GM23338 (cell line): ENCODE measurements at regions not wholly inside any gene's neighbourhood (a gene's known extent, or its start where the extent isn't known, plus 50 kb on each side); places are given as distances from the start of the nearest gene placed in this dataset.
A peak's percentile ranks its signal among the peaks of the same experiment; 100 is the strongest.

ENCODE experiments used
- ATAC-seq: fragments of 200-7000 bp; cut with Tn5 transposase; 3 replicates; pipeline ENCODE4 v1.9.1; 2020
- DNase-seq: peaks from one replicate; pipeline ENCODE4 v3.0.0-alpha.2; 2015; ENCODE audit warnings: low spot score
- H2AFZ ChIP-seq: fragments of 200-600 bp; sonication (generic); 2 replicates; pipeline ENCODE4 v1.8.0; 2016; ENCODE audit warnings: antibody characterized with exemption, mild to moderate bottlenecking, moderate library complexity
- H3F3A ChIP-seq: fragments of 200-600 bp; sonication (generic); replicated peaks from 2 replicates; pipeline ENCODE4 v1.8.0; 2017; ENCODE audit warnings: antibody characterized with exemption, mixed run types, low read depth
- H3K27ac ChIP-seq: fragments of 200-600 bp; sonication (generic); 2 replicates; pipeline ENCODE4 v1.6.1; 2016; ENCODE audit warnings: low read depth
- H3K27me3 ChIP-seq: fragments of 200-600 bp; sonication (generic); 2 replicates; pipeline ENCODE4 v1.8.0; 2016; ENCODE audit warnings: mild to moderate bottlenecking, mixed run types, moderate library complexity; ENCODE audit not compliant: insufficient read depth
- H3K36me3 ChIP-seq: fragments of 200-600 bp; sonication (generic); 2 replicates; pipeline ENCODE4 v1.8.0; 2016; ENCODE audit warnings: mild to moderate bottlenecking; ENCODE audit not compliant: insufficient read depth
- H3K4me1 ChIP-seq: fragments of 200-600 bp; sonication (generic); 2 replicates; pipeline ENCODE4 v1.8.0; 2016; ENCODE audit warnings: mild to moderate bottlenecking, moderate library complexity; ENCODE audit not compliant: insufficient read depth
- H3K4me2 ChIP-seq: fragments of 200-600 bp; sonication (generic); 2 replicates; pipeline ENCODE4 v1.7.1; 2017; ENCODE audit warnings: mixed run types
- H3K4me3 ChIP-seq: fragments of 200-600 bp; sonication (generic); 2 replicates; pipeline ENCODE4 v1.6.1; 2016; ENCODE audit warnings: mixed run types
- H3K79me2 ChIP-seq: fragments of 200-600 bp; sonication (generic); replicated peaks from 2 replicates; pipeline ENCODE4 v1.8.0; 2017; ENCODE audit warnings: mild to moderate bottlenecking; ENCODE audit not compliant: insufficient read depth
- H3K9me2 ChIP-seq: fragments of 200-600 bp; sonication (generic); 2 replicates; pipeline ENCODE4 v1.8.0; 2017; ENCODE audit not compliant: insufficient read depth
- H4K20me1 ChIP-seq: fragments of 200-600 bp; sonication (generic); replicated peaks from 2 replicates; pipeline ENCODE4 v1.8.0; 2017; ENCODE audit warnings: mild to moderate bottlenecking; ENCODE audit not compliant: insufficient read depth
- H3K27ac Mint-ChIP-seq: 2 replicates; pipeline ENCODE4 v1.8.0; 2020; ENCODE audit warnings: inconsistent platforms, mild to moderate bottlenecking, moderate library complexity, mixed read lengths
- H3K27me3 Mint-ChIP-seq: 3 replicates; pipeline ENCODE4 v1.8.0; 2022; ENCODE audit warnings: low read depth, mild to moderate bottlenecking, moderate library complexity, mixed read lengths, inconsistent platforms; ENCODE audit not compliant: insufficient read depth, poor library complexity
- H3K36me3 Mint-ChIP-seq: 3 replicates; pipeline ENCODE4 v1.8.0; 2021; ENCODE audit warnings: low read depth, mild to moderate bottlenecking, inconsistent platforms, moderate library complexity, mixed read lengths
- H3K4me1 Mint-ChIP-seq: 3 replicates; pipeline ENCODE4 v1.8.0; 2020; ENCODE audit warnings: mild to moderate bottlenecking, inconsistent platforms, mixed read lengths
- H3K4me3 Mint-ChIP-seq: 3 replicates; pipeline ENCODE4 v1.8.0; 2021; ENCODE audit warnings: moderate library complexity, mild to moderate bottlenecking, inconsistent platforms, mixed read lengths
- H3K9me3 Mint-ChIP-seq: 3 replicates; pipeline ENCODE4 v1.8.0; 2020; ENCODE audit warnings: moderate library complexity, mild to moderate bottlenecking, inconsistent platforms, mixed read lengths
- CREB1 ChIP-seq: fragments of 250-450 bp; sonication (Bioruptor Pico); IDR thresholded peaks from 2 replicates; pipeline ENCODE4 v1.5.0; 2020; ENCODE audit warnings: low read depth, mild to moderate bottlenecking, moderate library complexity
- CTCF ChIP-seq, 2 experiments: fragments of 200-600 bp in 1 of 2; sonication (generic) in 1 of 2; conservative IDR thresholded peaks; 2 replicates each; pipeline versions ENCODE4 v1.5.1 to v1.6.1; 2016 to 2017; ENCODE audit warnings: antibody characterized with exemption in 2 of 2, low read depth in 2 of 2, mild to moderate bottlenecking in 2 of 2, moderate library complexity in 1 of 2
- ETS1 ChIP-seq: IDR thresholded peaks from 2 replicates; pipeline ENCODE4 v1.6.1; 2016; ENCODE audit warnings: antibody characterized with exemption
- EZH2 ChIP-seq: fragments of 200-600 bp; sonication (generic); IDR thresholded peaks from one replicate; pipeline ENCODE4 v1.8.0; 2017; ENCODE audit warnings: antibody characterized with exemption, mild to moderate bottlenecking, low read depth; ENCODE audit not compliant: unreplicated experiment
- EZH2phosphoT487 ChIP-seq: fragments of 200-600 bp; sonication (generic); IDR thresholded peaks from one replicate; pipeline ENCODE4 v1.8.1; 2018; ENCODE audit warnings: antibody characterized with exemption; ENCODE audit not compliant: unreplicated experiment
- JUNB ChIP-seq: IDR thresholded peaks from one replicate; pipeline ENCODE4 v1.6.1; 2016; ENCODE audit warnings: antibody characterized with exemption; ENCODE audit not compliant: unreplicated experiment
- NANOG ChIP-seq: IDR thresholded peaks from 2 replicates; pipeline ENCODE4 v1.6.1; 2016; ENCODE audit warnings: antibody characterized with exemption, borderline replicate concordance
- POLR2AphosphoS5 ChIP-seq: IDR thresholded peaks from 2 replicates; pipeline ENCODE4 v1.6.1; 2016; ENCODE audit warnings: antibody characterized with exemption, low read depth
- REST ChIP-seq: IDR thresholded peaks from one replicate; pipeline ENCODE4 v1.6.1; 2018; ENCODE audit warnings: antibody characterized with exemption; ENCODE audit not compliant: unreplicated experiment
- STAT1 ChIP-seq: IDR thresholded peaks from one replicate; pipeline ENCODE4 v1.6.1; 2016; ENCODE audit warnings: antibody characterized with exemption; ENCODE audit not compliant: unreplicated experiment
- ZNF114 ChIP-seq: fragments of 250-450 bp; sonication (Bioruptor Pico); IDR thresholded peaks from 2 replicates; pipeline ENCODE4 v1.5.0; 2020; ENCODE audit warnings: mild to moderate bottlenecking, moderate library complexity
- ZNF331 ChIP-seq: fragments of 250-450 bp; sonication (Bioruptor Pico); IDR thresholded peaks from 2 replicates; pipeline ENCODE4 v1.5.0; 2020; ENCODE audit warnings: low read depth, mild to moderate bottlenecking, moderate library complexity
- ZNF462 ChIP-seq: fragments of 250-450 bp; sonication (Bioruptor Pico); IDR thresholded peaks from 2 replicates; pipeline ENCODE4 v1.5.0; 2020; ENCODE audit warnings: mild to moderate bottlenecking, moderate library complexity

GRCh38 chr2:19228181-19228593 is 130.2 kb downstream of the OSR1 start:
- H3K27me3 Mint-ChIP-seq, result peaks cover 2% of the 10 kb centered on the region
- no peaks in the 10 kb centered on the region for H3K36me3 Mint-ChIP-seq
- H3K4me1 Mint-ChIP-seq, result peaks cover 26% of the 10 kb centered on the region
- H2AFZ ChIP-seq, result no peak overlapping the region
- no peaks in the 10 kb centered on the region for H3K79me2 ChIP-seq
- H3K9me3 Mint-ChIP-seq, result no peaks in the 10 kb centered on the region
- H4K20me1 ChIP-seq, result no peaks in the 10 kb centered on the region
- TF ChIP-seq REST, result no peak
- TF ChIP-seq ZNF114 (CRISPR knock-in tag), result no peak
- no peak for TF ChIP-seq POLR2AphosphoS5
- TF ChIP-seq CTCF (conservative IDR thresholded peaks at IDR 0.05; ENCODE audit: low read depth in 2 of 2), result no peak
- no peak for TF ChIP-seq ZNF462
- no peak for TF ChIP-seq JUNB
- no peak for TF ChIP-seq STAT1
- TF ChIP-seq CREB1, result no peak
- no peak for TF ChIP-seq NANOG
- no peak for TF ChIP-seq EZH2phosphoT487
- no peak for TF ChIP-seq ETS1
- TF ChIP-seq ZNF331, result no peak
- TF ChIP-seq EZH2, result no peak
- no peak overlapping the region for H3K27ac Mint-ChIP-seq
- 0 out of 2 replicates have a peak overlapping the region, but pooled peaks have one; percentile 14 for H3K4me3 ChIP-seq
- no peak for DNase-seq
- peaks cover 5% of the 10 kb centered on the region; the same call in 1 of the 2 replicates for H3K9me2 ChIP-seq
- no peaks in the 10 kb centered on the region for H3F3A ChIP-seq
- H3K4me1 ChIP-seq, result peaks cover 22% of the 10 kb centered on the region
- no peaks in the 10 kb centered on the region for H3K27me3 ChIP-seq
- no peak overlapping the region; the same call in 2 of the 3 replicates for H3K4me3 Mint-ChIP-seq
- H3K36me3 ChIP-seq, result no peaks in the 10 kb centered on the region; the same call in 1 of the 2 replicates
- H3K27ac ChIP-seq, result 0 out of 2 replicates have a peak overlapping the region, but pooled peaks have one; percentile 12
- peak overlapping the region; percentile 69; the same call in 1 of the 2 replicates for H3K4me2 ChIP-seq
- ATAC-seq, result peak; percentile 31
